Ascending aorta (tissue), 2 donors: ENCODE measurements at regions not wholly inside any gene's neighbourhood (a gene's known extent, or its start where the extent isn't known, plus 50 kb on each side); places are given as distances from the start of the nearest gene placed in this dataset.

Experiments used
- DNase-seq, 2 donors: peaks; one replicate each; pipeline ENCODE4 v3.0.0-alpha.2; 2019; ENCODE audit warnings: low spot score in 2 of 2
- H3K27ac ChIP-seq, 2 donors: fragments of 200-600 bp; sonication (generic); one replicate each; pipeline ENCODE4 v1.5.1; 2016 to 2017; ENCODE audit warnings: mild to moderate bottlenecking in 1 of 2
- H3K27me3 ChIP-seq: fragments of 200-600 bp; sonication (generic); one replicate; pipeline ENCODE4 v1.5.1; 2017
- H3K36me3 ChIP-seq, 2 donors: fragments of 200-600 bp; sonication (generic); one replicate each; pipeline ENCODE4 v1.5.1; 2016
- H3K4me1 ChIP-seq, 2 donors: fragments of 200-600 bp; sonication (generic); one replicate each; pipeline ENCODE4 v1.5.1; 2016 to 2017; ENCODE audit warnings: mild to moderate bottlenecking in 1 of 2
- H3K4me3 ChIP-seq, 2 donors: fragments of 200-600 bp; sonication (generic); one replicate each; pipeline ENCODE4 v1.5.1; 2016 to 2017; ENCODE audit warnings: mild to moderate bottlenecking in 1 of 2
- H3K9me3 ChIP-seq, 2 donors: fragments of 200-600 bp; sonication (generic); one replicate each; pipeline ENCODE4 v1.5.1; 2016
- intact Hi-C: fragments of 100-400 bp; cut with DNase I; formaldehyde crosslinking; loops from one replicate; pipeline ENCODE4 v1.15.1; 2023
- TF ChIP-seq, protein P1 (sequence below), 3 experiments: fragments of 200-600 bp in 2 of 3; fragments of 450-650 bp in 1 of 3; sonication (generic) in 2 of 3; IDR thresholded peaks; one replicate each; pipeline ENCODE4 v1.5.1; 2016 to 2019; ENCODE audit warnings: antibody characterized with exemption in 3 of 3, mild to moderate bottlenecking in 1 of 3, moderate library complexity in 1 of 3

DNA sequence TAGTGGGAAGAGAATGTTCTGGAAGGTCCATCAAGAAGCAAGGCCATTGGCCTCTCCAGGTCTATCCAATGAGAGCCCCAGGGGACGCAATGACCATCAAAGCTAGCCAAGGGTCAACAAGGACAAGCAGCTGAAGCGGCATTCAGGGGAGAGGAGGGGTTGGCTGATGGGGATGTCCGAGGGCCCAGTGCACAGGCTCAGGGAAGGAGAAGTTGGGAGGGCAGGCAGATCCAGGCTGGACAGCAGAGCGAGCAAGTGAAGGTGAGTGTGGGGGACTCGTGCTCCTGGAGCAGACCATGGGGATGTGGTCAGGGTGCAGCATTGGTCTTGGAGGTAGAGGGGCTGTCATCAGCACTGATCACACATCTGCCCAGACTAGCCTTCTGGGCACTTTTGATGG, 275.4 kb upstream of the TCERG1L start:
- Histone ChIP-seq H3K9me3 (no peaks in the 10 kb centered on the region), H3K4me3 (no peak overlapping the region), H3K36me3 (no peaks in the 10 kb centered on the region), H3K27me3 (no peaks in the 10 kb centered on the region), H3K4me1 (no peaks in the 10 kb centered on the region), H3K27ac (no peak overlapping the region)
- DNase-seq = no peak
- TF ChIP-seq, protein P1, sequence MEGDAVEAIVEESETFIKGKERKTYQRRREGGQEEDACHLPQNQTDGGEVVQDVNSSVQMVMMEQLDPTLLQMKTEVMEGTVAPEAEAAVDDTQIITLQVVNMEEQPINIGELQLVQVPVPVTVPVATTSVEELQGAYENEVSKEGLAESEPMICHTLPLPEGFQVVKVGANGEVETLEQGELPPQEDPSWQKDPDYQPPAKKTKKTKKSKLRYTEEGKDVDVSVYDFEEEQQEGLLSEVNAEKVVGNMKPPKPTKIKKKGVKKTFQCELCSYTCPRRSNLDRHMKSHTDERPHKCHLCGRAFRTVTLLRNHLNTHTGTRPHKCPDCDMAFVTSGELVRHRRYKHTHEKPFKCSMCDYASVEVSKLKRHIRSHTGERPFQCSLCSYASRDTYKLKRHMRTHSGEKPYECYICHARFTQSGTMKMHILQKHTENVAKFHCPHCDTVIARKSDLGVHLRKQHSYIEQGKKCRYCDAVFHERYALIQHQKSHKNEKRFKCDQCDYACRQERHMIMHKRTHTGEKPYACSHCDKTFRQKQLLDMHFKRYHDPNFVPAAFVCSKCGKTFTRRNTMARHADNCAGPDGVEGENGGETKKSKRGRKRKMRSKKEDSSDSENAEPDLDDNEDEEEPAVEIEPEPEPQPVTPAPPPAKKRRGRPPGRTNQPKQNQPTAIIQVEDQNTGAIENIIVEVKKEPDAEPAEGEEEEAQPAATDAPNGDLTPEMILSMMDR (IDR thresholded peaks at IDR 0.05) = no peak
- intact Hi-C loops = no loop called here

DNA sequence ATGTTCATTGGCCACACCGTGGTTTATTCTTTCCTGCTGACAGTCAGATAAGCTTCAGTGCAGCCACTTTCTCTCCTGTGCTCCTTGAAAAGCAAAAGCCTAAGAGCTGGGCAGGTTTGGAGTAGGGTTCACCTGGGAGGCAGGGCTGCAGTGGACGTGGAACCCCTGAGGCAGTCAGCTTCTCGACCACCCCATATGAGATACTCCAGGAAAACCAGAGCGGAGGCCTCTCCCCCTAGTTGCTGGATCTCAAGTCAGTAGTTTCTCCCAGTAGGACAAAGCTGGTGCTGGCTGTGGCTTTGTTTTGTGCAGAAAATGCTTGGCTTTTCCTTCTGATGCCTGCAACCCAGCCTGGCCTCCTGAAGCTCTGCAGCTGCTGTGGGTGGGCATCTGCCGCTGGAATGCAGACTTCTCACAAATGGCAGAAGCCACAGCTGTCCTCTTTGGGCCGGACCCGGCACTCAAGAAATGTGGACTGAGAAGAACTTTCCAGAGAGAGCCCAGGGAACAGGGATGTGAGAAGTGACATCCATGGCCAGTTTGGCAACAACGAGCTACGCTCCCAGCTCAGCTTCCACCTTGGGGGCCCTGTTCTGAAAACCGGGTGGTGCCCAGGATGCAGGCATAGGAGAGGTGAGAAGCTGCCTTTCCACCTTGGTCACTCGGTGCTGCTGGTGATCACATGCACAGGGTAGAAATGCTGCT, 276.6 kb upstream of the TCERG1L start:
- H3K9me3 ChIP-seq = no peaks in the 10 kb centered on the region
- H3K36me3 ChIP-seq = no peaks in the 10 kb centered on the region
- TF ChIP-seq, protein P1 (IDR thresholded peaks at IDR 0.05) = no peak
- H3K4me1 ChIP-seq = no peaks in the 10 kb centered on the region
- intact Hi-C loops = no loop called here
- H3K27ac ChIP-seq = no peak overlapping the region
- H3K4me3 ChIP-seq = no peak overlapping the region
- no peaks in the 10 kb centered on the region for H3K27me3 ChIP-seq
- no peak for DNase-seq

DNA sequence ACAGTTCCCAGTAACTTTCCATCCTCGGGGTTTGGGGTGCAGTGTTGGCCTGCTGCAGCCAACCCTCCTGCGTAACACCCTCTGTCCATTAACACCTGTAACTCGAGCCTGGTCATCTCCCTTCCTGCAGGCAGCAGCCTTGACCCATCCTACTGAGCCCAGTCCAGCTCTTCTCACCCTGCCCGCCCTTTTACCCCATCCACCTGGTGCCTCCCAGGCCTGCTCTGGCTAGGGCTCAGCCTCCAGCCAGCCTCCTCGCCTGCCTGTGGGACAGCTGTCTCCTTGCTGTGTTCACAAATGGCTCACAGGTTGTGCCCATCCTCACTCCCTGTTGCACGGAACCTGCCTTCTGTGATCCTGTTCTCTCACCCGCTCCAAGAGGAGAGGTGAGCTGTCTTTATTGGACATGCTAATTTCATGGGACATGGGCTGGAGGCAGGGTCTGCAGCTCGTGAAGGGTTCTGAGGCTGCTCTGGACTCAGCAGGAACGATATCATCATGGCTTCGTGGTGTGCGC, 277.2 kb upstream of the TCERG1L start:
- Histone ChIP-seq H3K36me3 (no peaks in the 10 kb centered on the region), H3K4me1 (no peaks in the 10 kb centered on the region), H3K9me3 (no peaks in the 10 kb centered on the region), H3K4me3 (no peak overlapping the region), H3K27me3 (no peaks in the 10 kb centered on the region), H3K27ac (no peak overlapping the region)
- DNase-seq = no peak
- intact Hi-C loops = no loop called here
- TF ChIP-seq, protein P1 (IDR thresholded peaks at IDR 0.05) = no peak

DNA sequence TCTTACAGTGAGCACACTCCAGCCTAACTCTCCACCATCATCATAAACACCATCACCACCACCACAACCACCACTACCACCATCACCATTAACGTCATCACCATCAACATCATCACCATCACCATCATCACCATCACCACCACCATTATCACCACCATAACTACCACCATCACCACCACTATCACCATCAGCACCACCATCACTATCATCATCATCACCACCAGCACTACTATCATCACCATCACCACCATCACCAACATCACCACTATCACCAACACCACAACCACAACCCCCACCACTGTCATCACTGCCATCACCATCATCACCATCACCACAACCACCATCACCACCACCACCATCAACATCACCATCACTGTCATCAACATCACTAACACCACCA, 279.0 kb upstream of the TCERG1L start:
- no peak overlapping the region for H3K27ac ChIP-seq
- H3K4me1 ChIP-seq = no peaks in the 10 kb centered on the region
- H3K36me3 ChIP-seq = no peaks in the 10 kb centered on the region
- H3K9me3 ChIP-seq = no peaks in the 10 kb centered on the region
- TF ChIP-seq, protein P1 (IDR thresholded peaks at IDR 0.05) = no peak
- no peak for DNase-seq
- no peak overlapping the region for H3K4me3 ChIP-seq
- intact Hi-C loops = no loop called here
- H3K27me3 ChIP-seq = no peaks in the 10 kb centered on the region

DNA sequence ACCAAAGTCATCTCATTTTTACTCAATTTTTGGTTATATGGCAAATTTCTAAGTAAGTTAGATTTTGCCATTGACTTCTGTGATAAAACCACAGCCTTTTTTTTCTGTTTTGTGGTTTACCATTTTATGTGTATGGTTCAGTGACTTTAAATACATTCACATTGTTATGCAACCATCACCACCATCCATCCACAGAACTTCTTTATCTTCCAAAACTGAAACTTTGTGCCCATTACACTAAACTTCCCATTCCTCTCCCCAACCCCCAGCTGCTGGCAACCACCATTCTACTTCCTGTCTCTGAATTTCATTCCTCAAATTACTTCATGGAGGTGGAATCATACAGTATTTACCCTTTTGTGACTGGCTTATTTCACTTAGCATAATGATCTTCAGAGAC, 280.4 kb upstream of the TCERG1L start:
- Histone ChIP-seq H3K4me1 (no peaks in the 10 kb centered on the region), H3K27me3 (no peaks in the 10 kb centered on the region), H3K4me3 (no peak overlapping the region), H3K9me3 (no peaks in the 10 kb centered on the region), H3K36me3 (no peaks in the 10 kb centered on the region), H3K27ac (no peak overlapping the region)
- no peak for DNase-seq
- TF ChIP-seq, protein P1 (IDR thresholded peaks at IDR 0.05) = no peak
- intact Hi-C loops = no loop called here
